ENCODE measurements at regions not wholly inside any gene's neighbourhood (a gene's known extent, or its start where the extent isn't known, plus 50 kb on each side); places are given as distances from the start of the nearest gene placed in this dataset.

GRCh38 chr5:135662683-135663082 is 83.9 kb upstream of the CXCL14 start:
- no peak for DNase-seq (ENCODE audit: low spot score)

- no peak for DNase-seq (ENCODE audit: low spot score)
These were observed 83.3 kb upstream of the CXCL14 start for GRCh38 chr5:135662061-135662481.

GRCh38 chr5:135660826-135661575 is 82.2 kb upstream of the CXCL14 start:
- no peak for DNase-seq (ENCODE audit: low spot score)

- no peak for DNase-seq (ENCODE audit: low spot score)
These were observed 78.9 kb upstream of the CXCL14 start for GRCh38 chr5:135657536-135658305.

GRCh38 chr5:135655468-135655815 is 76.7 kb upstream of the CXCL14 start:
- no peak for DNase-seq (ENCODE audit: low spot score)

GRCh38 chr5:135654761-135655467 is 76.1 kb upstream of the CXCL14 start:
- no peak for DNase-seq (ENCODE audit: low spot score)

- no peak for DNase-seq (ENCODE audit: low spot score)
These were observed 72.4 kb upstream of the CXCL14 start for GRCh38 chr5:135651156-135651555.

- no peak for DNase-seq (ENCODE audit: low spot score)
These were observed 71.3 kb upstream of the CXCL14 start for GRCh38 chr5:135650081-135650480.

GRCh38 chr5:135649435-135649834 is 70.6 kb upstream of the CXCL14 start:
- no peak for DNase-seq (ENCODE audit: low spot score)

GRCh38 chr5:135648116-135648515 is 69.3 kb upstream of the CXCL14 start:
- DNase-seq (ENCODE audit: low spot score) = no peak

GRCh38 chr5:135645336-135646180 is 66.8 kb upstream of the CXCL14 start:
- DNase-seq (ENCODE audit: low spot score) = no peak

GRCh38 chr5:135644816-135645215 is 66.0 kb upstream of the CXCL14 start:
- DNase-seq (ENCODE audit: low spot score) = no peak

- DNase-seq (ENCODE audit: low spot score) = no peak
These were observed 65.3 kb upstream of the CXCL14 start for GRCh38 chr5:135643881-135644766.

- DNase-seq (ENCODE audit: low spot score) = no peak
These were observed 64.1 kb upstream of the CXCL14 start for GRCh38 chr5:135642934-135643333.

- no peak for DNase-seq (ENCODE audit: low spot score)
These were observed 63.7 kb upstream of the CXCL14 start for GRCh38 chr5:135642488-135642870.

- DNase-seq (ENCODE audit: low spot score) = no peak
These were observed 63.1 kb upstream of the CXCL14 start for GRCh38 chr5:135641734-135642487.

GRCh38 chr5:135641319-135641718 is 62.5 kb upstream of the CXCL14 start:
- DNase-seq (ENCODE audit: low spot score) = no peak

GRCh38 chr5:135635451-135635850 is 56.7 kb upstream of the CXCL14 start:
- DNase-seq (ENCODE audit: low spot score) = no peak

GRCh38 chr5:135632798-135633197 is 54.0 kb upstream of the CXCL14 start:
- no peak for DNase-seq (ENCODE audit: low spot score)

GRCh38 chr5:135631391-135631790 is 52.6 kb upstream of the CXCL14 start:
- no peak for DNase-seq (ENCODE audit: low spot score)
